Right cardiac atrium (tissue), 5 donors: ENCODE measurements at regions not wholly inside any gene's neighbourhood (a gene's known extent, or its start where the extent isn't known, plus 50 kb on each side); places are given as distances from the start of the nearest gene placed in this dataset.
A peak's percentile ranks its signal among the peaks of the same experiment; 100 is the strongest.
"Not testable (repeated sequence)": the region's sequence is repeated elsewhere in the genome, so short reads cannot be mapped to it uniquely, and the experiment has no call there.

Source experiments
- ATAC-seq, 2 donors: fragments of 200-7000 bp; cut with Tn5 transposase; one replicate each; pipeline versions ENCODE4 v1.8.0 to v1.9.1; 2020; ENCODE audit warnings: moderate library complexity in 2 of 2, mild to moderate bottlenecking in 1 of 2
- DNase-seq, 3 donors: peaks; one replicate each; pipeline ENCODE4 v3.0.0-alpha.2; 2020
- H3K27ac ChIP-seq: one replicate; pipeline ENCODE4 v1.5.1; 2013; ENCODE audit warnings: mild to moderate bottlenecking, low read length, control low read depth, moderate library complexity
- H3K27me3 ChIP-seq: one replicate; pipeline ENCODE4 v1.6.1; 2013; ENCODE audit not compliant: control insufficient read depth, insufficient read depth
- H3K4me1 ChIP-seq: one replicate; pipeline ENCODE4 v1.6.1; 2013; ENCODE audit warnings: low read length; ENCODE audit not compliant: control insufficient read depth, insufficient read depth
- H3K4me3 ChIP-seq: one replicate; pipeline ENCODE4 v1.5.1; 2013; ENCODE audit warnings: low read length, control low read depth
- H3K9me3 ChIP-seq: one replicate; pipeline ENCODE4 v1.6.1; 2013; ENCODE audit warnings: low read length; ENCODE audit not compliant: control insufficient read depth
- WGBS: extraction: QIAGEN DNeasy Blood & Tissue Kit; methylation state at CpG from one replicate; pipeline ENCODE4 v1.1.7; 2013; 5-methylcytosine and 5-hydroxymethylcytosine counted together
- intact Hi-C, 4 donors: fragments of 100-400 bp; cut with DNase I; formaldehyde crosslinking; loops; one replicate each; pipeline versions ENCODE4 v1.11.0 to v1.14.0; 2022 to 2023
- donor health status: healthy with polysubstance abuse.
- donor health status: DM: no; HTN: yes; CAD: no.
- donor health status: DM: no; HTN: no; CAD: no.
- donor health status: DM: no; HTN: yes; CAD: no; lungs with severe emphysema.
- donor health status: DM: yes; HTN: yes; CAD: no.

DNA sequence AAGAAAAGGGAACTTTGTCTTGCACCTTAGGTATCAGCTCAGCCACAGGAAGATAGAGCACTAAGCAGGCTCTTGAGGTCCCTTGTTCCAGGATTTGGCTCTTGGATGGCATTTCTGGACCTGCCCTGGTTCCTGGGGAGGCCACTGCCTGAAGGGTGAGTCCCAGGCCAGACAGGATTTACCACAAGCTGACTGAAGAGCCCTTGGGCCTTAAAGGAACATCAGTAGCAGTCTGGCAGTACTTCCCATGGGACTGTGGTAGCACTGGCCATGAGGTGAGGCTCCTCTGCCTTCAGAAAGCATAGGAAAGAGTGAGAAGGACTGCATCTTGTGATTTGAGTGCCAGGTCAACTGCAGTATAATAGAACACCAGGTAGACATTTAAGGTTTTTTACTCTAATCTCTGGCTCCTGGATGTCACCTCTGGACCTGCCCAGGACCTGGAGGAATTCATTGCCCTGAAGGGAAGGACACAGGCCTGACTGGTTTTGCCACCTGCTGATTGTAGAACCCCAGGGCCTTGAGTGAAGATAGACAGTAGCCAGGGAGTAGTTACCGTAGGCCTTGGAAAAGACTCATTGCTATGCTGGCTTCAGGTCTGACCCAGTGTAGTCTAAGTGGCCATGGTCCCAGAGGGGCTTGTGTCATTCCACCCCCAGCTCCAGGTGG lies 154.4 kb upstream of the CREB1 start:
- no peaks in the 10 kb centered on the region for H3K4me1 ChIP-seq
- 91% methylated on average over 1 of the region's 1 CpG for WGBS
- no peaks in the 10 kb centered on the region for H3K27me3 ChIP-seq
- DNase-seq (no peak), ATAC-seq (no peak)
- H3K9me3 ChIP-seq: no peaks in the 10 kb centered on the region
- intact Hi-C loops: no loop called here
- H3K27ac ChIP-seq: no peak overlapping the region
- no peak overlapping the region for H3K4me3 ChIP-seq

DNA sequence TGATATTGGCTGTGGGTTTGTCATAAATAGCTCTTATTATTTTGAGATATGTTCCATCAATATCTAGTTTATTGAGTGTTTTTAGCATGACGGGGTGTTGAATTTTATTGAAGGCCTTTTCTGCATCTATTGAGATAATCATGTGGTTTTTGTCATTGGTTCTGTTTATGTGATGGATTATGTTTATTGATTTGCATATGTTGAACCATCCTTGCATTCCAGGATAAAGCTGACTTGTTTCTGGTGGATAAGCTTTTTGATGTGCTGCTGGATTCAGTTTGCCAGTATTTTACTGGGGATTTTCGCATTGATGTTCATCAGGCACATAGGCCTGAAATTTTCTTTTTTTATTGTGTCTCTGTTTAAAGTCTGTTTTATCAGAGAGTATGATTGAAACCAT lies 151.1 kb upstream of the CREB1 start:
- H3K9me3 ChIP-seq, DNase-seq, H3K4me3 ChIP-seq, H3K4me1 ChIP-seq, H3K27ac ChIP-seq, H3K27me3 ChIP-seq, intact Hi-C loops, ATAC-seq: not testable (repeated sequence)
- WGBS: 91% methylated on average over 2 of the region's 2 CpGs

DNA sequence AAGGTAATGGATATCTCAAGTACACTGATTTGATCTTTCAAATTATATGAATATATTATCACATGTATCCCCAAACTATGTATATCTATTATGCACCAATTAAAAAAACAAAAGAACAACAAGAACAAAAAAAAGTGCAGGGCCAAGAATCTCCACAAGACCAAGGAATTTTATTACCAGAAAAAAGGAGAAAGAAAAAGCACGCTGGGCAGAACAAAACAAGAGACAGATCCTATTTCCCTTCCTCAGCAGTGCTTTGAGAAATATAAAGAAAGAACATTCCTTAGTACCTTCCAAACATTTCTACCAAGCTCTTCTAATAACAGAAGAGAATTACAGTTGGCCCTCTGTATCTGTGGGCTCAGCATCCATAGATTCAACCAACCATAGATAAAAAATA lies 144.7 kb upstream of the CREB1 start:
- DNase-seq (no peak), ATAC-seq (no peak)
- WGBS: 90% methylated on average over 1 of the region's 1 CpG
- H3K27me3 ChIP-seq: no peaks in the 10 kb centered on the region
- H3K27ac ChIP-seq: no peak overlapping the region
- H3K4me3 ChIP-seq: no peak overlapping the region
- H3K9me3 ChIP-seq: no peaks in the 10 kb centered on the region
- intact Hi-C loops: no loop called here
- H3K4me1 ChIP-seq: no peaks in the 10 kb centered on the region

DNA sequence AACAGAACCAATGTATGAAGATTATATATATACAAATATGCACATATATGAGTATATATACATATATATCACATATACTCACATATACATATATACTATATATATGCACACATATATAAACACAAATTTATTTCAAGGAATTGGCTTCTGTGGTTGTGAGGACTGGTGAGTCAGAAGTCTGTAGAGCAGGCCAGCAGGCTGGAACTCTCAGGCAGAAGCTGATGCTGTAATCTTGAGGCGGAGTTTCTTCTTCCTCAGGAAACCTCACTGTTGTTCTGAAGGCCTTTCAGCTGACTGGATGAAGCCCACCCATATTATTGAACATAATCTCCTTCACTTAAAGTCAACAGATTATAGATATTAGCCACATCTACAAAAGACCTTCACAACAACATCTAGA lies 143.9 kb upstream of the CREB1 start:
- Histone ChIP-seq H3K27me3 (no peaks in the 10 kb centered on the region), H3K4me1 (no peaks in the 10 kb centered on the region), H3K9me3 (no peaks in the 10 kb centered on the region), H3K4me3 (no peak overlapping the region), H3K27ac (no peak overlapping the region)
- intact Hi-C loops: no loop called here
- 76% methylated on average over 1 of the region's 1 CpG for WGBS
- ATAC-seq (peak in 1 of 2 donors; percentile 26), DNase-seq (no peak)

DNA sequence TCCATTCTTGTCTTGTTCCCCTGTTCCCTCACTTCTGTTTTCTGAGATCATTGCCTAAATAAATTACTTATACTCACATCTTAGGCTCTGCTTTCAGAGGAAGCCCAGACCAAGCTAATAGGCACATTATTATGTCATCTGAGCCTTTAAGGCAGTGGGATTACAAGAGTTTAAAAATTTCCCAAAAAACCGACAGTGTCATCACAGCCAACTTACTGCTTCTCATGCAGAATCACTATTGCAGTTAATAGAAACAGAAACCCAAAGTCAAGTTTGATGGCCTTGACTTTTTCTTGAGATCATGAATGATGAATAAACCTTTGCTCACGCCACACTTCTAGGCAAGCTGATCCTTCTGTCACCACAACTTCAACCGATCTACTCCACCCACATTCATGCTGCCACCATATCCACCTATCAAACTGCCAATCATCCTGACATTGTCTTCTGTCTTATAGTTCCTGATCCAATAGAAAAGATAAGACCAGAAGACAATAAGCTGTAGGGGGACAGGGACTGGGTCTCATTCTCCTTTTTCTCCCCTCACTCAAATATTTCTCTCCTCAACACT lies 142.7 kb upstream of the CREB1 start:
- H3K27me3 ChIP-seq: no peaks in the 10 kb centered on the region
- intact Hi-C loops: no loop called here
- ATAC-seq (no peak), DNase-seq (no peak)
- no peak overlapping the region for H3K27ac ChIP-seq
- no peaks in the 10 kb centered on the region for H3K4me1 ChIP-seq
- 90% methylated on average over 3 of the region's 3 CpGs for WGBS
- H3K9me3 ChIP-seq: no peaks in the 10 kb centered on the region
- H3K4me3 ChIP-seq: no peak overlapping the region

DNA sequence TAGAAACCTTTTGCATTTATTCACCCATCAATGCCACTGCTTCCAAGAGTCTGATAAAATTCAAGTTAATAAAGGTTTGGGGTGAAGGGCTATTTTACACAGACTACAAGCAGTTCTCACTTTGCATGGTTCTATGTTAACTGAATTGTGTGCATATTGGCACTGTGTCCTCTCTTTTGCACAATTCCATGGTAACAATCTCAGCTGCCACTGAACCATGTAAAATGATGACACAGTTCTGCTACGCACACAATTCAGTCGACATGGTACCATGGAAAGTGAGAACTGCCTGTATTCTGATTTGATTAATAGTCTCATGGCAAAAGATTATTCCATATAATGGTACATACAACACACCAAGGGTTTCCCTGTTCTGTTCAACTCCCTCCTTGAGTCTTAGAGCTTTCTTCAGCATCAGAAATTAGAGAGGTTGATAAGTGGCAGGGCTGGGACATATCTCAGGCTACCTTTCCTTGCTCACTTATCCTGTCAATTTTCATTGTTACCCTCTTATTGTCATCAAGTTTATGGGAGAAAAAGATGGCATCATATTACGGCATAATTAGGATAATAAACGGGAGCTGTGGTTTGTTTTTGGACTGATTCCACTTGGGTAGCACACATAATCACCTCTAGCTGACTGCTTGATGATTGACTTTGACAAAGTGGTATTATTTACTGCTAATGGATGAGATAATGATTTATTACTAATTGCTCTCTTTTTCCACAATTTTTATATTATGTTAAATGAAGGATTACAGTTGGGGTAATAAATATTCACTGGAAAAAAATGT lies 139.3 kb upstream of the CREB1 start:
- Histone ChIP-seq H3K4me3 (no peak overlapping the region), H3K27me3 (no peaks in the 10 kb centered on the region), H3K27ac (no peak overlapping the region), H3K4me1 (no peaks in the 10 kb centered on the region), H3K9me3 (no peaks in the 10 kb centered on the region)
- intact Hi-C loops: loop anchor here in 1 of 4 donors (10.0 kb wide), 1 partner anchor 46 kb away; no protein-coding TSS in a partner anchor
- ATAC-seq (no peak), DNase-seq (no peak)
- WGBS: 85% methylated on average over 4 of the region's 4 CpGs

DNA sequence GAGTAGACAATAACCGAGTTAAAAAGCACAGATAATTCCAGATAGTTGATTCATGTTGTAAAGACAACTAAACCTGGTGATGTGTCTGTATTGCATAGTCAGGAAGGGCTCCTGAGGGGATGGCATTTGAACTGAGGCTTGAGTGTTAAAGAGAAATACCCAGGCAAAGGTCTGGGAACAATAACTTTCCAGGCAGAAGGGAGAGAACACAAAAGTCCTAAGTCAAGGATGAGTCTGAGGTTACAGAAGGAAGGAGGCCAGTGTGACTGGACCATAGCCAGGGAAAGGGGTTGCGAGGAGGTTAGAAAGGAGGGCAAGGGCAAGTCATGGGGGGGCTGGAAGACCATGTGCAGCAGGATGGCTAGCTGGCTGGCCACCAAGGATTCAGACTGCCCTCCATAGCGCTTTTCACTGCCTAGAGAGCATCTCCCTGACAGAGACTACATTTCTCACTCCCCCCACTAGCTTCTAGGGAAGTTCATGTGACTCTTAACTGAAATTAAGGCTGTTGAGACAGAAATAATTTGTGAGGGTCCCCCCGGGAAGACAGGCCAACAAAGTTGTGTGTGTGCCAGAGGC lies 135.5 kb upstream of the CREB1 start:
- no peaks in the 10 kb centered on the region for H3K27me3 ChIP-seq
- H3K27ac ChIP-seq: no peak overlapping the region
- H3K4me1 ChIP-seq: no peaks in the 10 kb centered on the region
- DNase-seq (no peak), ATAC-seq (peak in 1 of 2 donors; percentile 15)
- H3K4me3 ChIP-seq: no peak overlapping the region
- WGBS: 59% methylated on average over 4 of the region's 4 CpGs
- intact Hi-C loops: loop anchor here in 1 of 4 donors (10.0 kb wide), 1 partner anchor 49 kb away; no protein-coding TSS in a partner anchor
- no peaks in the 10 kb centered on the region for H3K9me3 ChIP-seq

DNA sequence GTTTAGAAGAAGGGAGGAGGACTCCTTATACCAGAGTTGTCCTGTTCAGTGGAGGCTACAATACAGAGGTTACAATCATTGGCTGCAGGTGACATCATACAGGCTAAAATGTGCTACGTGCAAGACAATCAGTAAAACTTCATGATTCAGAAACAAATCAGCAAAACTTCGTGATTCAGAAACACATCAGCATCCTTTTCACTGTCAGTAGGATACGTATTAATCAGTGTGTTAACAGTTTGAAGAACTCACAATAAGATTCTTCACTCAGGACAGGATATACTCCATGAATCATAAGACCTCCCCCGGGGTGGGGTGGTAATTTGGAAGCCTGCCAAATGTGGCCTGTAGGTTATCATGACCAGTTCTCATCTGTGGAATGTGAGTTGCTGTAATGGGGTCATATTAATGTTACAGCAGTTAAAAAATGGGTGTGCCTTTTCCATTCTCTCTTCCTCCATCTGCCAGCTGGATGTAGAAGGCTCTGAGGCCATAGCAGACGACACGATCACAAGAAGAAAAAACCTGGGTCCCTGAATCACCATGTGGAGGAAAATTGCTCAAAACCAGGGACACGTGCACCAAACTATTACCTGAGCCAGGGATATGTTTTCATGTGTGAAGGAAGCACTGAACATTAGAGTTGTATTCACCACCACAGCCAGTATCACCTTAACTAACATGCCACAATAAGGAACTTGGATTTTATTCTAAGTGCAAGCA lies 134.8 kb upstream of the CREB1 start:
- Histone ChIP-seq H3K4me3 (no peak overlapping the region), H3K27ac (no peak overlapping the region), H3K9me3 (no peaks in the 10 kb centered on the region), H3K4me1 (no peaks in the 10 kb centered on the region), H3K27me3 (no peaks in the 10 kb centered on the region)
- WGBS: 28% methylated on average over 7 of the region's 7 CpGs
- intact Hi-C loops: loop anchor here in 1 of 4 donors (10.0 kb wide), 1 partner anchor 50 kb away; no protein-coding TSS in a partner anchor
- DNase-seq (peak in 2 of 3 donors; percentile 49 to 58), ATAC-seq (peak; percentile 48 to 95)

DNA sequence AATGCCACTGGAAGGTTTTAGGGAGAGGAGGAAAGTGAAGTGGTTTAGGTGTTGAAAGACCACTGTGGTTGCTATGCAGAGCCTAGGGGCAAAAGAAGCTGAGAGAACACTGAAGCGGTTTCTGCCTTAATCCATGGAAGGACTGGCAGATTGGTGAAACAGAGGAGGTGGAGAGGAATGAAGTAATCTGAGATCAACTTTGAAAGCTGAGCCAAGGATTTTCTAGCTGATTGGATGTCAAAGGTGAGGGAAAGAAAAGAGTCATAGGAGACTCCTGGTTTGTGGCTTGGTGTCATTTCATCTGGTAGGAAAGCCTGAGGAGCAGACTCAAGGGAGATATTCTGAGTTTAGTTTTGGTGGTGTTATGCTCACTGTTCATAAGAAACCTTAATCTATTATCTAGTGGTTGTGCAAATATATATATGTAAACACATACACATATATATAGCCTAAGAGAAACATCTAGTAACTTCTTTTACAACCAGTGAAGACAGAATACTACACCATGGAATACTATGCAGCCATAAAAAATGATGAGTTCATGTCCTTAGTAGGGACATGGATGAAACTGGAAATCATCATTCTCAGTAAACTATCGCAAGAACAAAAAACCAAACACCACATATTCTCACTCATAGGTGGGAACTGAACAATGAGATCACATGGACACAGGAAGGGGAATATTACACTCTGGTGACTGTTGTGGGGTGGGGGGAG lies 134.1 kb upstream of the CREB1 start:
- DNase-seq (no peak), ATAC-seq (no peak)
- no peak overlapping the region for H3K4me3 ChIP-seq
- intact Hi-C loops: loop anchor here in 1 of 4 donors (10.0 kb wide), 1 partner anchor 51 kb away; no protein-coding TSS in a partner anchor
- 96% methylated on average over 2 of the region's 2 CpGs for WGBS
- no peak overlapping the region for H3K27ac ChIP-seq
- no peaks in the 10 kb centered on the region for H3K27me3 ChIP-seq
- no peaks in the 10 kb centered on the region for H3K9me3 ChIP-seq
- no peaks in the 10 kb centered on the region for H3K4me1 ChIP-seq
